Naive thymus-derived CD8-positive, alpha-beta T cell (primary cell): ENCODE measurements at regions not wholly inside any gene's neighbourhood (a gene's known extent, or its start where the extent isn't known, plus 50 kb on each side); places are given as distances from the start of the nearest gene placed in this dataset.

Experiments used
- ATAC-seq, 2 donors: fragments of 150-1000 bp; cut with Tn5 transposase in 1 of 2; sonication (Bioruptor Pico), chemical (Tn5 transposase) in 1 of 2; 1 replicate in 1 of 2; 2 replicates in 1 of 2; pipeline ENCODE4 v1.10.0; 2021; ENCODE audit warnings: mild to moderate bottlenecking in 2 of 2, moderate library complexity in 2 of 2
- POLR2A ChIA-PET: fragments of 350-600 bp; sonication (Branson Sonifier 250); formaldehyde crosslinking; loops from one replicate; lab custom pipeline; 2021; ENCODE audit warnings: antibody characterized with exemption; lab: Charles Lee
- DNase-seq, 10 donors: peaks; one replicate each; pipeline versions ENCODE4 v3.0.0 to v3.0.0-alpha.2; 2020 to 2022
- H3K27ac Mint-ChIP-seq, 10 donors: one replicate each; pipeline ENCODE4 v1.8.0; 2020 to 2022; ENCODE audit warnings: mild to moderate bottlenecking in 10 of 10, mixed read lengths in 10 of 10, moderate library complexity in 4 of 10, inconsistent platforms in 1 of 10
- H3K27me3 Mint-ChIP-seq, 5 donors: one replicate each; pipeline ENCODE4 v1.8.0; 2021 to 2022; ENCODE audit warnings: mixed read lengths in 5 of 5
- H3K36me3 Mint-ChIP-seq, 3 donors: one replicate each; pipeline ENCODE4 v1.8.0; 2020 to 2022; ENCODE audit warnings: mixed read lengths in 3 of 3, mild to moderate bottlenecking in 2 of 3, inconsistent platforms in 1 of 3
- H3K4me1 Mint-ChIP-seq, 4 donors: one replicate each; pipeline ENCODE4 v1.8.0; 2021 to 2022; ENCODE audit warnings: mixed read lengths in 4 of 4
- H3K4me3 Mint-ChIP-seq, 10 donors: one replicate each; pipeline ENCODE4 v1.8.0; 2020 to 2022; ENCODE audit warnings: mild to moderate bottlenecking in 10 of 10, mixed read lengths in 10 of 10, moderate library complexity in 6 of 10, inconsistent platforms in 1 of 10
- H3K9me3 Mint-ChIP-seq, 9 donors: one replicate each; pipeline ENCODE4 v1.8.0; 2020 to 2022; ENCODE audit warnings: mixed read lengths in 9 of 9, mild to moderate bottlenecking in 3 of 9, inconsistent platforms in 1 of 9, moderate library complexity in 1 of 9

- peaks cover 0 to 2% (median 0%) of the 10 kb centered on the region in 4 donors for H3K4me1 Mint-ChIP-seq
- POLR2A ChIA-PET: no interaction called here
- ATAC-seq (no peak), DNase-seq (no peak)
- peaks cover 11 to 48% (median 18%) of the 10 kb centered on the region in 5 donors for H3K27me3 Mint-ChIP-seq
- H3K36me3 Mint-ChIP-seq: no peaks in the 10 kb centered on the region
- no peak overlapping the region for H3K4me3 Mint-ChIP-seq
- H3K27ac Mint-ChIP-seq: no peak overlapping the region
- H3K9me3 Mint-ChIP-seq: peaks cover 0 to 5% (median 0%) of the 10 kb centered on the region in 9 donors
Observed at GRCh38 chr18:75810961-75811551, 383.6 kb upstream of the SMIM21 start.

DNA sequence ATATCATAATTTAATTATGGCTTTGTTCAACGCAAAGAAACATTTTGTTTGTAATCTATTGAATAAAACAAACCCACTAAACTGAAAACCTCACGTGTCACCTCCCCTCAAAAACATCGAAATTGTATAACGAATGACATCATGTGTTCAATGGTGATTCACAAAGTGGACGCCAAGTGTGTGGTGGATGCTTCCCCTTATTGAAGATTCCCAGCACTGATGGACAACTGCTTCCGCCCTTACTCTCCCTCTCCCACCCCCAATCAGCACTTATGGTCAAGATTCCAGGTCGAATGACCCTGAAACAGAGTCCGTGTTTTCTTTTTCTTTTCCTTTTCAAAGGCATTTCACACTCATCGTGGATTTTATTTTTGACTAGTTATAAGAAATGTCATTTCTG lies 383.0 kb upstream of the SMIM21 start:
- H3K4me3 Mint-ChIP-seq: no peak overlapping the region
- ATAC-seq: no peak
- H3K27ac Mint-ChIP-seq: no peak overlapping the region
- DNase-seq: no peak
- H3K27me3 Mint-ChIP-seq: peaks cover 11 to 51% (median 18%) of the 10 kb centered on the region in 5 donors
- POLR2A ChIA-PET: no interaction called here
- peaks cover 0 to 5% (median 0%) of the 10 kb centered on the region in 9 donors for H3K9me3 Mint-ChIP-seq
- peaks cover 0 to 2% (median 0%) of the 10 kb centered on the region in 4 donors for H3K4me1 Mint-ChIP-seq
- H3K36me3 Mint-ChIP-seq: no peaks in the 10 kb centered on the region

GRCh38 chr18:75809926-75810255 lies 382.4 kb upstream of the SMIM21 start:
- POLR2A ChIA-PET: no interaction called here
- peaks cover 0 to 2% (median 0%) of the 10 kb centered on the region in 4 donors for H3K4me1 Mint-ChIP-seq
- H3K4me3 Mint-ChIP-seq: no peak overlapping the region
- no peaks in the 10 kb centered on the region for H3K36me3 Mint-ChIP-seq
- peaks cover 11 to 55% (median 18%) of the 10 kb centered on the region in 5 donors for H3K27me3 Mint-ChIP-seq
- DNase-seq (no peak), ATAC-seq (no peak)
- peak overlapping the region in 1 of 10 donors; percentile 41 for H3K27ac Mint-ChIP-seq
- H3K9me3 Mint-ChIP-seq: peaks cover 0 to 2% (median 0%) of the 10 kb centered on the region in 9 donors

- Mint-ChIP-seq H3K9me3 (peaks cover 0 to 2% (median 0%) of the 10 kb centered on the region in 9 donors), H3K4me3 (no peak overlapping the region), H3K4me1 (peaks cover 0 to 2% (median 0%) of the 10 kb centered on the region in 4 donors), H3K27me3 (peaks cover 11 to 61% (median 21%) of the 10 kb centered on the region in 5 donors), H3K36me3 (no peaks in the 10 kb centered on the region), H3K27ac (no peak overlapping the region)
- POLR2A ChIA-PET: no interaction called here
- DNase-seq: no peak
- ATAC-seq: no peak
Observed at GRCh38 chr18:75809151-75809925, 381.8 kb upstream of the SMIM21 start.

DNA sequence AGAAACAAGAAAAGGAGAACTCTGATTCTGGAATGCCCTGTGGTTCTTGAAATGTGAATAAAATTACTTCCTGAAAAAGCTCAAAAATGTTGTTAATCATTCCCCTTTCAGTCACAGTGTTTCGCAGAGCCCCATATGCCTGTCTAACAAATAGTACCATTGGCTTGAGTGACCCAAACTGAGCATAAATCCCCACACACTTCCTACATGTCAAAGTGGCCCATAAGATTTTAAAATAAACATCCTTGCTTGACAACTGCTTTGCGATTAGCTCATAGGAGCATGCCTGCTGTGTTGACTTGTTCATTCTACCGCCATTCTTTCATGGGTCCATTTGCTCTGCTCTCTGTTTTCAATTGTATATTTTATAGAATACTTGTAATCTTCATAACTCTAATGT lies 377.8 kb upstream of the SMIM21 start:
- H3K36me3 Mint-ChIP-seq: no peaks in the 10 kb centered on the region
- ATAC-seq: no peak
- POLR2A ChIA-PET: no interaction called here
- peaks cover 11 to 56% (median 16%) of the 10 kb centered on the region in 5 donors for H3K27me3 Mint-ChIP-seq
- no peak overlapping the region for H3K4me3 Mint-ChIP-seq
- no peak for DNase-seq
- peaks cover 0 to 2% (median 0%) of the 10 kb centered on the region in 9 donors for H3K9me3 Mint-ChIP-seq
- no peak overlapping the region for H3K27ac Mint-ChIP-seq
- peaks cover 0 to 2% (median 0%) of the 10 kb centered on the region in 4 donors for H3K4me1 Mint-ChIP-seq

- Mint-ChIP-seq H3K36me3 (no peaks in the 10 kb centered on the region), H3K27me3 (peaks cover 8 to 41% (median 15%) of the 10 kb centered on the region in 5 donors), H3K9me3 (peaks cover 0 to 2% (median 0%) of the 10 kb centered on the region in 9 donors), H3K4me3 (no peak overlapping the region), H3K27ac (no peak overlapping the region), H3K4me1 (no peaks in the 10 kb centered on the region)
- ATAC-seq: no peak
- DNase-seq: no peak
- POLR2A ChIA-PET: no interaction called here
Observed at GRCh38 chr18:75802681-75803080, 375.2 kb upstream of the SMIM21 start.

DNA sequence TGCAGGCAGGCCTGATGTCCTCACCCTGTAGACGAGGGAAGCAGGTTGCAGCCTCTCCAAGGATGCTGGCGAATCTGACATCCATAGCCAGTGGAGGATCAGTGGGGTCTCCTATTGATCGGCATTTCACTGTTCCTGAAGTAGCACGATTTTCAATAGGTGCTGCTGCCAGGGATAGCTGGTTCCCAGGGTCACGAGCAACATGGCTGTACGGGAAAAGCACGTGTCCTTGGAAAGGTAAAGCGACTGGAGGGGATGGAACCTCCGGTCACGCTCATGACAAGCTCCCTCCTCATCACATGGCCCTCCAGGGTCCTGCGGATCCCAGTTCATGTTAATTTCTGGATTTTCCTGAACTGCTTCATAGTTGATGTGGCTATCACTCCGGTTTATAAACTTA lies 373.7 kb upstream of the SMIM21 start:
- no peak overlapping the region for H3K4me3 Mint-ChIP-seq
- ATAC-seq: no peak
- H3K27me3 Mint-ChIP-seq: peaks cover 6 to 26% (median 8%) of the 10 kb centered on the region in 5 donors
- no peak overlapping the region for H3K27ac Mint-ChIP-seq
- POLR2A ChIA-PET: no interaction called here
- no peaks in the 10 kb centered on the region for H3K36me3 Mint-ChIP-seq
- H3K9me3 Mint-ChIP-seq: peaks cover 0 to 5% (median 0%) of the 10 kb centered on the region in 9 donors
- no peaks in the 10 kb centered on the region for H3K4me1 Mint-ChIP-seq
- DNase-seq: no peak

DNA sequence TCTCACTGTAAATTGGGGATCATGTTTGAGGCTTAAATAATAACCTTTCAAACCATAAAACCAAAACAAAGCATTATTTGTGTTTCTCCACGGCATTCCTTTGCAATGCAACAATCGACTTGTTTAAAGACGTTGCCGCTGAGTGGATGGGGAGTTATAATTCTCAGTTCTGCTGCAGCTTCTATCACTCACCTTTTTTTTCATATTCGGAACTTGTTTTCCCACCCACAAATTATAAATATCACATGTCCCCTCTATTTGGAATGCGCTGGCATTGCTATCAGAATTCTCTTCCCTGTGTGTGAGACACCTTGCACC lies 372.8 kb upstream of the SMIM21 start:
- ATAC-seq: no peak
- H3K4me3 Mint-ChIP-seq: no peak overlapping the region
- H3K9me3 Mint-ChIP-seq: peaks cover 0 to 5% (median 0%) of the 10 kb centered on the region in 9 donors
- peaks cover 6 to 21% (median 7%) of the 10 kb centered on the region in 5 donors for H3K27me3 Mint-ChIP-seq
- POLR2A ChIA-PET: no interaction called here
- DNase-seq: no peak
- H3K36me3 Mint-ChIP-seq: no peaks in the 10 kb centered on the region
- H3K27ac Mint-ChIP-seq: no peak overlapping the region
- H3K4me1 Mint-ChIP-seq: no peaks in the 10 kb centered on the region

GRCh38 chr18:75799449-75800330 lies 372.2 kb upstream of the SMIM21 start:
- Mint-ChIP-seq H3K4me3 (no peak overlapping the region), H3K27me3 (peaks cover 4 to 17% (median 6%) of the 10 kb centered on the region in 5 donors), H3K27ac (no peak overlapping the region), H3K9me3 (peaks cover 0 to 5% (median 0%) of the 10 kb centered on the region in 9 donors), H3K4me1 (no peaks in the 10 kb centered on the region), H3K36me3 (no peaks in the 10 kb centered on the region)
- DNase-seq (no peak), ATAC-seq (no peak)
- POLR2A ChIA-PET: no interaction called here

- Mint-ChIP-seq H3K9me3 (peaks cover 0 to 19% (median 4%) of the 10 kb centered on the region in 9 donors), H3K36me3 (peaks cover 0 to 6% (median 0%) of the 10 kb centered on the region in 3 donors), H3K27ac (no peak overlapping the region), H3K27me3 (peaks cover 0 to 10% (median 8%) of the 10 kb centered on the region in 5 donors), H3K4me3 (no peak overlapping the region), H3K4me1 (no peaks in the 10 kb centered on the region)
- ATAC-seq: no peak
- no peak for DNase-seq
- POLR2A ChIA-PET: no interaction called here
Observed at GRCh38 chr18:75797046-75797445, 369.5 kb upstream of the SMIM21 start.

DNA sequence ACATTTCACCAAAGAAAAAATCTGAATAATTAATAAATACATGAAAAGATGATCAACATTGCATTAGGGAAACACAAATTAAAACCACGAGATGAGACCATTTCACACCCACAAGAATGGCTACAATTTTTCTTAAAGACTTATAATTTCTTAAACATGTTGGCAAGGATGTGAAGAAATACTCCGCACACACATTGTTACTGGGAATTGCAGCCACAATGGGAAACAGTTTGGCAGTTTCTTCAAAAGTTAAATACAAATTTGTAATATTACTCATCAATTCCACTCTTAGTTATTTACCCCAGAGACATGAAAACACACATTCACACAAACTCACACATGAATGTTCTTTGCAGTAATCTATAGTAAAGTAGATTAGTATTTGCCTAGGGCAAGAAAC lies 363.3 kb upstream of the SMIM21 start:
- no peak overlapping the region for H3K4me3 Mint-ChIP-seq

GRCh38 chr18:75790111-75790510 lies 362.6 kb upstream of the SMIM21 start:
- H3K4me3 Mint-ChIP-seq: no peak overlapping the region
- peaks cover 0 to 14% (median 6%) of the 10 kb centered on the region in 9 donors for H3K9me3 Mint-ChIP-seq
- no peaks in the 10 kb centered on the region for H3K4me1 Mint-ChIP-seq
- ATAC-seq: no peak
- no peak overlapping the region for H3K27ac Mint-ChIP-seq
- DNase-seq: no peak
- H3K36me3 Mint-ChIP-seq: peaks cover 0 to 6% (median 0%) of the 10 kb centered on the region in 3 donors
- peaks cover 3 to 33% (median 10%) of the 10 kb centered on the region in 5 donors for H3K27me3 Mint-ChIP-seq
- POLR2A ChIA-PET: no interaction called here

More for the DNA sequence above, 363.3 kb upstream of the SMIM21 start:
- no peak for DNase-seq
- Mint-ChIP-seq H3K36me3 (peaks cover 0 to 6% (median 0%) of the 10 kb centered on the region in 3 donors), H3K27me3 (peaks cover 3 to 26% (median 10%) of the 10 kb centered on the region in 5 donors), H3K4me1 (no peaks in the 10 kb centered on the region), H3K27ac (no peak overlapping the region), H3K9me3 (peaks cover 0 to 14% (median 6%) of the 10 kb centered on the region in 9 donors)
- POLR2A ChIA-PET: no interaction called here
- no peak for ATAC-seq
